ENCODE measurements at regions not wholly inside any gene's neighbourhood (a gene's known extent, or its start where the extent isn't known, plus 50 kb on each side); places are given as distances from the start of the nearest gene placed in this dataset.

- TF ChIP-seq POLR2A (IDR thresholded peaks at IDR 0.05), result no peak
- no peak for TF ChIP-seq CTCF (IDR thresholded peaks at IDR 0.05)
- TF ChIP-seq EP300 (IDR thresholded peaks at IDR 0.05), result no peak
Observed at GRCh38 chr3:20326541-20326940, 140.5 kb upstream of the SGO1 start.
